GM12878 (cell line): ENCODE measurements at regions not wholly inside any gene's neighbourhood (a gene's known extent, or its start where the extent isn't known, plus 50 kb on each side); places are given as distances from the start of the nearest gene placed in this dataset.

Experiments used
- ASH2L ChIP-seq: fragments of 300-600, 200-600 bp; sonication (generic); IDR thresholded peaks from 2 replicates; pipeline ENCODE4 v1.6.1; 2017; ENCODE audit warnings: low read depth, mild to moderate bottlenecking, borderline replicate concordance
- ATF7 ChIP-seq: fragments of 450-650 bp; IDR thresholded peaks from 2 replicates; pipeline ENCODE4 v1.6.1; 2016; ENCODE audit warnings: low read depth, mild to moderate bottlenecking
- BCL11A ChIP-seq: IDR thresholded peaks from 2 replicates; pipeline ENCODE4 v1.6.1; 2011; ENCODE audit warnings: low read depth, low read length
- CHD4 ChIP-seq: fragments of 200-600 bp; sonication (generic); IDR thresholded peaks from 2 replicates; pipeline ENCODE4 v1.6.1; 2016; ENCODE audit warnings: mild to moderate bottlenecking
- FOXM1 ChIP-seq: IDR thresholded peaks from 2 replicates; pipeline ENCODE4 v1.6.1; 2012; ENCODE audit warnings: low read depth, mild to moderate bottlenecking, inconsistent platforms, low read length, moderate library complexity
- HCFC1 ChIP-seq: fragments of 150-350 bp; IDR thresholded peaks from 2 replicates; pipeline ENCODE4 v1.6.1; 2014; ENCODE audit warnings: low read length
- KLF5 ChIP-seq: fragments of 450-650 bp; IDR thresholded peaks from 2 replicates; pipeline ENCODE4 v1.6.1; 2014; ENCODE audit warnings: mild to moderate bottlenecking; ENCODE audit not compliant: partially characterized antibody
- NFXL1 ChIP-seq: fragments of 450-650 bp; IDR thresholded peaks from 2 replicates; pipeline ENCODE4 v1.6.1; 2017; ENCODE audit warnings: antibody characterized with exemption, mild to moderate bottlenecking, borderline replicate concordance
- NR2C1 ChIP-seq: fragments of 450-650 bp; IDR thresholded peaks from 2 replicates; pipeline ENCODE4 v1.6.1; 2017; ENCODE audit warnings: antibody characterized with exemption, mild to moderate bottlenecking, moderate library complexity
- PAX8 ChIP-seq: fragments of 450-650 bp; IDR thresholded peaks from 2 replicates; pipeline ENCODE4 v1.6.1; 2017; ENCODE audit warnings: mild to moderate bottlenecking, moderate library complexity
- PBX3 ChIP-seq: IDR thresholded peaks from 2 replicates; pipeline ENCODE4 v1.6.1; 2011; ENCODE audit warnings: mild to moderate bottlenecking, low read depth, low read length, moderate library complexity; ENCODE audit not compliant: insufficient replicate concordance
- RCOR1 ChIP-seq: conservative IDR thresholded peaks from 2 replicates; pipeline ENCODE4 v1.6.1; 2012; ENCODE audit warnings: low read depth, low read length, improper control_type of control experiment
- SKIL ChIP-seq: fragments of 450-650 bp; IDR thresholded peaks from 2 replicates; pipeline ENCODE4 v1.6.1; 2017; ENCODE audit warnings: mild to moderate bottlenecking, low read depth, inconsistent platforms; ENCODE audit not compliant: poor library complexity, severe bottlenecking
- SPI1 ChIP-seq: IDR thresholded peaks from 2 replicates; pipeline ENCODE4 v1.6.1; 2011; ENCODE audit warnings: low read depth, mild to moderate bottlenecking, low read length, moderate library complexity, borderline replicate concordance; ENCODE audit not compliant: insufficient read depth
- SUPT20H ChIP-seq: IDR thresholded peaks from 2 replicates; pipeline ENCODE4 v1.6.1; 2011; ENCODE audit warnings: low read depth, mild to moderate bottlenecking, low read length, moderate library complexity, borderline replicate concordance; ENCODE audit not compliant: control insufficient read depth
- TCF12 ChIP-seq: IDR thresholded peaks from 2 replicates; pipeline ENCODE4 v1.6.1; 2011; ENCODE audit warnings: low read depth, mild to moderate bottlenecking, low read length
- WRNIP1 ChIP-seq: IDR thresholded peaks from 2 replicates; pipeline ENCODE4 v1.6.1; 2011; ENCODE audit warnings: low read depth, low read length, improper control_type of control experiment, borderline replicate concordance
- YBX1 ChIP-seq: fragments of 450-650 bp; IDR thresholded peaks from 2 replicates; pipeline ENCODE4 v1.6.1; 2016; ENCODE audit warnings: antibody characterized with exemption
- ZNF384 ChIP-seq: IDR thresholded peaks from 2 replicates; pipeline ENCODE4 v1.6.1; 2012; ENCODE audit warnings: low read depth, mild to moderate bottlenecking, low read length, improper control_type of control experiment, borderline replicate concordance
- ZNF622 ChIP-seq: fragments of 450-650 bp; IDR thresholded peaks from 2 replicates; pipeline ENCODE4 v1.6.1; 2017; ENCODE audit warnings: mild to moderate bottlenecking, inconsistent platforms
- TF ChIP-seq, protein P1 (sequence below): fragments of 150-350 bp; IDR thresholded peaks from 2 replicates; pipeline ENCODE4 v1.6.1; 2014; ENCODE audit warnings: mild to moderate bottlenecking, low read depth, low read length
- TF ChIP-seq, protein P2 (sequence below): IDR thresholded peaks from 2 replicates; pipeline ENCODE4 v1.6.1; 2011; ENCODE audit warnings: low read depth, low read length, improper control_type of control experiment, borderline replicate concordance
- TF ChIP-seq, protein P3 (sequence below): fragments of 450-650 bp; IDR thresholded peaks from 2 replicates; pipeline ENCODE4 v1.6.1; 2017; ENCODE audit warnings: low read depth, mild to moderate bottlenecking, moderate library complexity

GRCh38 chr4:31737419-31737818 lies 1017.2 kb downstream of the PCDH7 start (continued):
- TF ChIP-seq WRNIP1 (no peak), ATF7 (peak; percentile 65), SKIL (no peak), BCL11A (peak; percentile 73; the same call in 1 of the 2 replicates), KLF5 (no peak), CHD4 (no peak), RCOR1 (no peak), ZNF622 (no peak), ZNF384 (no peak), TCF12 (0 out of 2 replicates have a peak, but pooled peaks have one; percentile 38), SPI1 (peak; percentile 97), NFXL1 (no peak), FOXM1 (no peak), PAX8 (no peak), HCFC1 (no peak), PBX3 (peak; percentile 37), NR2C1 (no peak), SUPT20H (no peak), ASH2L (no peak), YBX1 (no peak)
- TF ChIP-seq, protein P1, sequence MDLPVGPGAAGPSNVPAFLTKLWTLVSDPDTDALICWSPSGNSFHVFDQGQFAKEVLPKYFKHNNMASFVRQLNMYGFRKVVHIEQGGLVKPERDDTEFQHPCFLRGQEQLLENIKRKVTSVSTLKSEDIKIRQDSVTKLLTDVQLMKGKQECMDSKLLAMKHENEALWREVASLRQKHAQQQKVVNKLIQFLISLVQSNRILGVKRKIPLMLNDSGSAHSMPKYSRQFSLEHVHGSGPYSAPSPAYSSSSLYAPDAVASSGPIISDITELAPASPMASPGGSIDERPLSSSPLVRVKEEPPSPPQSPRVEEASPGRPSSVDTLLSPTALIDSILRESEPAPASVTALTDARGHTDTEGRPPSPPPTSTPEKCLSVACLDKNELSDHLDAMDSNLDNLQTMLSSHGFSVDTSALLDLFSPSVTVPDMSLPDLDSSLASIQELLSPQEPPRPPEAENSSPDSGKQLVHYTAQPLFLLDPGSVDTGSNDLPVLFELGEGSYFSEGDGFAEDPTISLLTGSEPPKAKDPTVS: no peak
- TF ChIP-seq, protein P2, sequence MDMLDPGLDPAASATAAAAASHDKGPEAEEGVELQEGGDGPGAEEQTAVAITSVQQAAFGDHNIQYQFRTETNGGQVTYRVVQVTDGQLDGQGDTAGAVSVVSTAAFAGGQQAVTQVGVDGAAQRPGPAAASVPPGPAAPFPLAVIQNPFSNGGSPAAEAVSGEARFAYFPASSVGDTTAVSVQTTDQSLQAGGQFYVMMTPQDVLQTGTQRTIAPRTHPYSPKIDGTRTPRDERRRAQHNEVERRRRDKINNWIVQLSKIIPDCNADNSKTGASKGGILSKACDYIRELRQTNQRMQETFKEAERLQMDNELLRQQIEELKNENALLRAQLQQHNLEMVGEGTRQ: no peak
- TF ChIP-seq, protein P3, sequence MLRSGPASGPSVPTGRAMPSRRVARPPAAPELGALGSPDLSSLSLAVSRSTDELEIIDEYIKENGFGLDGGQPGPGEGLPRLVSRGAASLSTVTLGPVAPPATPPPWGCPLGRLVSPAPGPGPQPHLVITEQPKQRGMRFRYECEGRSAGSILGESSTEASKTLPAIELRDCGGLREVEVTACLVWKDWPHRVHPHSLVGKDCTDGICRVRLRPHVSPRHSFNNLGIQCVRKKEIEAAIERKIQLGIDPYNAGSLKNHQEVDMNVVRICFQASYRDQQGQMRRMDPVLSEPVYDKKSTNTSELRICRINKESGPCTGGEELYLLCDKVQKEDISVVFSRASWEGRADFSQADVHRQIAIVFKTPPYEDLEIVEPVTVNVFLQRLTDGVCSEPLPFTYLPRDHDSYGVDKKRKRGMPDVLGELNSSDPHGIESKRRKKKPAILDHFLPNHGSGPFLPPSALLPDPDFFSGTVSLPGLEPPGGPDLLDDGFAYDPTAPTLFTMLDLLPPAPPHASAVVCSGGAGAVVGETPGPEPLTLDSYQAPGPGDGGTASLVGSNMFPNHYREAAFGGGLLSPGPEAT: peak; percentile 11; the same call in 1 of the 2 replicates
